Effector CD4-positive, alpha-beta T cell (primary cell): ENCODE measurements at regions not wholly inside any gene's neighbourhood (a gene's known extent, or its start where the extent isn't known, plus 50 kb on each side); places are given as distances from the start of the nearest gene placed in this dataset.
"Not testable (repeated sequence)": the region's sequence is repeated elsewhere in the genome, so short reads cannot be mapped to it uniquely, and the experiment has no call there.

Experiments used
- DNase-seq: peaks from one replicate; pipeline ENCODE4 v3.0.0-alpha.2; 2020

DNA sequence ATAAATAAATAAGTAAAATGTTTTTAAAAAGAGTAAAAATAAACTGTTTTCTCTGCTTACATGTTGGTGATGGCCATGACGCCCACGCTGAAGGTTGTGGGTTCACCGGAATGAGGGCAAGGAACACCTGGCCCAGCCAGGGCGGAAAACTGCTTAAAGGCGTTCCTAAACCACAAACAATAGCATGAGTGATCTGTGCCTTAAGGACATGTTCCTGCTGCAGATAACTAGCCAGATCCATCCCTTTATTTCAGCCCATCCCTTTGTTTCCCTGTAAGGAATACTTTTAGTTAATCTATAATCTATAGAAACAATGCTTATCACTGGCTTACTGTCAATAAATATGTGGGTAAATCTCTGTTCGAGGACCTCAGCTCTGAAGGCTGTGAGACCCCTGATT, 63.3 kb upstream of the CEP78 start:
- DNase-seq: not testable (repeated sequence)

DNA sequence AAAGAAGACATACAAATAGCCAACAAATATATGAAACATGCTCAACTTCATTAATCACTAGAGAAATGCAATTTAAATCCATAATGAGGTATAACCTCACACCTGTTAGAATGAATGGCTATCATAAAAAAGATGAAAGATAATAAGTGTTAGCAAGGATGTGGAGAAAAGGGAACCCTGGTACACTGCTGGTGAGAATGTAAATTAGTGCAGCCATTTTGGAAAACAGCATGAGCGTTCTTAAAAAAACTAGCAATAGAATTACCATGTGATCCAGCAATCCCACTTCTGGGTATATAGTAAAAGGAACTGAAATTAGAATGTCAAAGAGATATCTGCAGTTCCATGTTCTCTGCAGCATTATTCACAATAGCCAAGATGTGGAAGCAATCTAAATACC, 64.2 kb upstream of the CEP78 start:
- DNase-seq: no peak

GRCh38 chr9:78169125-78169524, 66.8 kb upstream of the CEP78 start:
- DNase-seq: no peak

DNA sequence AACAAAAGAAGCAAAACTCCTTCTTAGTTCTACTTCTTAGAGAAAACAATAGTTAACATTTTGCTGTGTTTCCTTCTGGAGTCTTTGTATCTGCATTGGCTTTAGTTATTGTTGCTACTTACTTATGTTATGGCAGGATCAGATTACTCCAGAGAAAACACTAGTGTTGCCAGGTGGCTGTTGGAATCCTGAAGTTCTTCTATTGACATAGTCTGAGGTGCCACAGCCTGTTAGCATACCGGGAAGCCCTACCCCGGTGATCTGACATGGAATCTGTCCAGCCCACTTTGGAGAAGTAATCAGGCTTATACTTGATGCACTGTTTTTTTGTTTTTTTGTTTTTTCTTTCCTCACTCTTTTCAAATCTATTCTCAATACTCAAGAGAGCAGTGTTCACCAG, 68.5 kb upstream of the CEP78 start:
- DNase-seq: no peak

DNA sequence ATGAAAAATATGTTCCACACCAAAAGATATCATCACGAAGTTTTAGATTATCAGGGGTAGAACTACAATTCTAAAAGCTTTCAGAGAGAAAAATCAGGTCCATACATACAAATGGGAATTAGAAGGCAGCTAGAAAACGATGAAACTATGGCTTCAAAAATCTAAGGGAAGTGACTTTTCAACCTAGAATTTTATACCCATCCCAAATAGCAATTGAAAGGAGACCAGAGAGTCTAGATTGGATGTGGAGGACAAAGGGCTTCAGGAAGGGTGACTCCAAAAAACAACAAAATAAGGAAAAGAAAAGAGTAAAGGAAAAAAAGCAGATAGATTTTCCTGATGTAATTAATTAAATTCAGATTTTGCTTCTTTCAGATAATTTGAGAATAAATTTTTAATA, 72.0 kb upstream of the CEP78 start:
- DNase-seq: no peak

GRCh38 chr9:78158286-78158685, 77.6 kb upstream of the CEP78 start:
- no peak for DNase-seq

GRCh38 chr9:78150983-78151356, 84.9 kb upstream of the CEP78 start:
- no peak for DNase-seq

DNA sequence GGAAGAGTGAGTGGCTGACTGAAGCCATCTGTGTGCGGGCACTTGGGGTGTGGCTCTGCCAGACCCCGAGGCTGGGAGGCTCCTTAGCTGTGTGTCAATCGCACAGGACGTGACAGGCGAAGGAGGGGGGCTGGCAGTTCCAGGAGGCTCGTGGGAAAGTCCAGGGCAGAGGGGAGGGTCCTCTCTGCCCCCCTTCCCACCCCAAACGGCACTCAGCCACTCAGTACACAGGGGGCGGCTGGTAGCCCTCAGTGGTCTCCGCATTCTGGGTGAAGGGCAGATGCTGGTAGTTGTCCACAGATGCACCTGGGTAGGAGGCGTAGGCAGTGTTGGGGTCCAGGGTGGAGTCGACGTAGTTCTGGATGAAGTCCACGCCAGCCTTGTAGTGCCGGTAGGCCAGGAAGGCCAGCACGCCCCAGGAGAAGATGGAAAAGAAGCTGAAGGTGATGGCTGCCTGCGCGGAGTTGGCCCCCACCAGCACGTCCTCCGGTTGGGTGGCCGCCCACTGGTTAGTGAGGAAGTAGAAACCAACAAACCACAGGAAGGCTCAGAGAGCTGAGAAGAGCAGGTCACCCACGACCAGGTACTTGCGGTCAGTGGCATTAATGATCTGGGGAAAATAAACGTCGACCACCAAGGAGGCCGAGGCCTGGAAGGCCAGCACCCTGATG, 85.4 kb upstream of the CEP78 start:
- no peak for DNase-seq

GRCh38 chr9:78149702-78150291, 86.1 kb upstream of the CEP78 start:
- DNase-seq: no peak

- no peak for DNase-seq
Observed at GRCh38 chr9:78146241-78146640, 89.6 kb upstream of the CEP78 start.

GRCh38 chr9:78144663-78145377, 91.1 kb upstream of the CEP78 start:
- no peak for DNase-seq

- no peak for DNase-seq
Observed at GRCh38 chr9:78144008-78144381, 91.9 kb upstream of the CEP78 start.

GRCh38 chr9:78143281-78144007, 92.4 kb upstream of the CEP78 start:
- DNase-seq: no peak

DNA sequence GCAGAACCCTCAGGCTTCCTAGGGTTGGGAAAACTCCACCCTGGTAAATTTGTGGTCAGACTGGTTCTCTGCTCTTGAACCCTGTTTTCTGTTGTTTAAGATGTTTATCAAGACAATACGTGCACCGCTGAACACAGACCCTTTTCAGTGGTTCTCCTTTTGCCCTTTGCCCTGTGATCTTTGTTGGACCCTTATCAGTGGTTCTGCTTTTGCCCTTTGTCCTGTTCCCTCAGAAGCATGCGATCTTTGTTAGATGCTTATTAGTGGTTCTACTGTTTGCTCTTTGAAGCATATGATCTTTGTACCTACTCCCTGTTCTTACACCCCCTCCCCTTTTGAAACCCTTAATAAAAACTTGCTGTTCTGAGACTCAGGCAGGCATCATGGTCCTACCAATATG, 93.6 kb upstream of the CEP78 start:
- not testable (repeated sequence) for DNase-seq

- no peak for DNase-seq
Observed at GRCh38 chr9:78133751-78134150, 102.1 kb upstream of the CEP78 start.

- DNase-seq: no peak
Observed at GRCh38 chr9:78132701-78133058, 101.1 kb upstream of the GNAQ start.

DNA sequence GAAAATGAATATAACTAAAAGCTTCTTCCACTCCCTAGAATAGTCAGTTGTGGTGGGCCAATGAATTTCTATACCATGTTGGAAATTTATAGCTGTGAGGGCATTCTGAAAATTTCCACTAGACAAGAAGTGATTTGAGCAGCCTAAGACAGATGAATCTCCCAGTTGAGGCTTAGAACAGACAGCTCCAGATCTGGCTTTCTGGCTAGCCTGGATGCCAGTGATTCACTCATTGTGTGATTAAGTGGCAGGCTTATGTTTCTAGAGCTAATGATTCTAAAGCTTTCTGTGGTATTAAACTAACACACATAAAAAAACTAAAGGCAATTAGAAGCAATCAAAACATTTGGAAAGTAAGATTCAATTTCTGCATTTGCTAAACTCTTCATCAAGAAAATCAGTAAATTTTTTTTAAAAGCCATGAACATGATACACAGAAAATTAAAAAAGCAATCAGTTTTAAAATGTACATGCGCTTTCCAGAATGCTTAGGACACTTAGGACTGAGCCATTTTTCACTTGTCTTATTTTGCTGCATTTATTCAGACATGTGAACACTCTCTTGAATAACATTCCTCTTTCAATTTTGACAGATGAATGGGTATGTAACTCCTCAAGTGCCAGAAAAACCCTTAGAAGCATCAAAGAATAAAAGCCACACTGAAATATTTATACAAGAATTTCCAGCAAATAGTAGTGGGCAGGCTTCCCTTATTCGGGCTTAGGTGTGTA, 100.5 kb upstream of the GNAQ start:
- DNase-seq: no peak

- DNase-seq: no peak
Observed at GRCh38 chr9:78130853-78131252, 99.2 kb upstream of the GNAQ start.

DNA sequence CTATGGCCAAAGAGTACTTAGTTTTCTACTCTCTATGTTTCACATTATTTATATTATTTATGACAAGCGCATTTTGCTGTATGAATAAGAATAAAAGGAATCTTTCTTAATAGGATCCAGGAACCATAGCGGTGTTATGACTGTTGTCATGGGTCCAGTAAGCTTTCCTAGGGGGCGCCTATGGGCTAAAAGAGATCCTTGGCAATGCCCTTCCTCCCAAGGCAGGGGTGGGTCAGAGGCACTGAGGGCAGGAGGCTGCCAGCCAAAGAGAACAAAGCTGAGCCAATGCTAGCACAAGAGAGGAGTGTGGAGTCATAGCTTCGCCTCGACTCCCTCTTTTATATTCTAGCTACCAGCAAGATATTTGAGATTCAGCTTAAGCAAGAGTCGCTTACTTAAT, 98.4 kb upstream of the GNAQ start:
- no peak for DNase-seq

- no peak for DNase-seq
Observed at GRCh38 chr9:78127279-78128225, 95.9 kb upstream of the GNAQ start.

DNA sequence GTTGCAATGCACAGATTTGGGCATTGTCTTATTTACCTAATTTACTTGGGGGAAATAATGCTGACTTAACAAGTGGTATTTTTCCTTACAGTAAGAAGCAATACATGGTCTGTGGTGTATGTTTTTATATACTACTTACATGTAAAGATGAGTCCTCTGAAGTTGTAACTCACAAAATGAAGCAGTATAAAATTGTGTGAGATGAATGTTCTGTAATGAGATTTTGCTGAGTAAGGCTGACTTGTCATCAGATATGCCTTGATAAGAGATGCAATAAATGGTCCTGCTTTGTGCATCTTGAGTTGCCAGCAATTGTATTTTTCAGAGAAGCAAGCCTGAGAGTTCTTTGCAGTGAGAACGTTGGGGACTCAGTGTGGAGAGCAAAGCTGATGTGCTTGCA, 92.2 kb upstream of the GNAQ start:
- no peak for DNase-seq

- DNase-seq: no peak
Observed at GRCh38 chr9:78122631-78123030, 91.0 kb upstream of the GNAQ start.
